ENCODE measurements at regions not wholly inside any gene's neighbourhood (a gene's known extent, or its start where the extent isn't known, plus 50 kb on each side); places are given as distances from the start of the nearest gene placed in this dataset.
"Not testable (repeated sequence)": the region's sequence is repeated elsewhere in the genome, so short reads cannot be mapped to it uniquely, and the experiment has no call there.

DNA sequence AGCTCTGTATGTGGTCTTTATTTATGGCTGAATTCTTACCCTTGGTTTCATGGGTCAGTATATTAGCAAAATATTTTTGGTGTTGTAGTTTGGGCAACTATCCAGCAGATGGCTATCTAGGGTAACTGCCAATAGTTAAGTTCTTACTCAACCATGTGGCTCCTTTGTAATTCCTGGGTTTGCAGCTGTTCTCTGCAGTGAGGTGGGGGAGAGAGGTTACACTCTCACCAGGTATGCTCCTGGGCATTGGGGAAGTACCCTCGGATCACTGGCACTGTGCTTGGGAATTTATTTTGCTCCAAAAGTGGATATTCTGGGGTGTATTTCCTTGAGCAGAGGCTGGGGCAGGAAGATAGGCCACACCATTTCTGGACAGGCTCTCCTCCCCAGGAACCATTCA is 436.7 kb upstream of the TMPRSS15 start:
- no peak overlapping the region for H3K27ac ChIP-seq
- no peaks in the 10 kb centered on the region for H3K9me3 ChIP-seq
- H3K4me1 ChIP-seq: no peaks in the 10 kb centered on the region
- no peak overlapping the region for H3K4me2 ChIP-seq
- no peaks in the 10 kb centered on the region for H3K27me3 ChIP-seq
- H3K9ac ChIP-seq: no peak overlapping the region
- TF ChIP-seq Cebpa-rat (IDR thresholded peaks at IDR 0.05): no peak
- no peaks in the 10 kb centered on the region for H4K20me1 ChIP-seq
- no peak overlapping the region for H3K4me3 ChIP-seq
- no peaks in the 10 kb centered on the region for H3K36me3 ChIP-seq

DNA sequence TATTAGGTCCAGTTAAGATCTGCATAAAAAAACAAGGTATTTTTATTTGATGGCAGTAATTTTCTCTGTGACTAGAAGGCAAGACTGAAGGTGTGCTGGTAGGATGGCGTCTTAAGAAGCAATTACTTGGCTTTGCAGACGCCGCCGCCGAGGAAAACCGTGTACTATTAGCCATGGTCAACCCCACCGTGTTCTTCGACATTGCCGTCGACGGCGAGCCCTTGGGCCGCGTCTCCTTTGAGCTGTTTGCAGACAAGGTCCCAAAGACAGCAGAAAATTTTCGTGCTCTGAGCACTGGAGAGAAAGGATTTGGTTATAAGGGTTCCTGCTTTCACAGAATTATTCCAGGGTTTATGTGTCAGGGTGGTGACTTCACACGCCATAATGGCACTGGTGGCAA is 454.0 kb upstream of the TMPRSS15 start:
- not testable (repeated sequence) for H3K4me3 ChIP-seq, H3K9ac ChIP-seq, H3K27ac ChIP-seq, H4K20me1 ChIP-seq, H3K27me3 ChIP-seq, H3K4me2 ChIP-seq, H3K9me3 ChIP-seq, H3K4me1 ChIP-seq, H3K36me3 ChIP-seq

DNA sequence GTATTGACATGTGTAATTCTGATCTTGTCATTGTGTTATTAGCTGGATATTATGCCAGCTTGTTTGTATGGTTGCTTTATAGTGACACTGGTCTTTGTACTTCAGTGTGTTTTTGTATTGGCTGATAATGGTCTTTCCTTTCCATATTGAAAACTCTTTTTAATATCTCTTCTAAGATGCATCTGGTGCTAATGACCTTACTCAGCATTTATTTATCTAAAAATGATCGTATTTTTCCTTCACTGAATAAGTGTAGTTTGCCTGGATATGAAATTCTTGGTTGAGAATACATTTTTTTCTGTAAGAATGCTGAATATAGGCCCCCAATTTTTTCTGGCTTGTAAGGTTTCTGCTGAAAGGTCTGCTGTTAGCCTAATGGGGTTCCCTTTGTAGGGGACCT is 465.5 kb upstream of the TMPRSS15 start:
- no peaks in the 10 kb centered on the region for H4K20me1 ChIP-seq
- H3K4me3 ChIP-seq: no peak overlapping the region
- H3K36me3 ChIP-seq: no peaks in the 10 kb centered on the region
- no peak for TF ChIP-seq Cebpa-rat (IDR thresholded peaks at IDR 0.05)
- no peak overlapping the region for H3K9ac ChIP-seq
- no peaks in the 10 kb centered on the region for H3K4me1 ChIP-seq
- no peak overlapping the region for H3K27ac ChIP-seq
- no peaks in the 10 kb centered on the region for H3K27me3 ChIP-seq
- no peak overlapping the region for H3K4me2 ChIP-seq
- H3K9me3 ChIP-seq: no peaks in the 10 kb centered on the region

DNA sequence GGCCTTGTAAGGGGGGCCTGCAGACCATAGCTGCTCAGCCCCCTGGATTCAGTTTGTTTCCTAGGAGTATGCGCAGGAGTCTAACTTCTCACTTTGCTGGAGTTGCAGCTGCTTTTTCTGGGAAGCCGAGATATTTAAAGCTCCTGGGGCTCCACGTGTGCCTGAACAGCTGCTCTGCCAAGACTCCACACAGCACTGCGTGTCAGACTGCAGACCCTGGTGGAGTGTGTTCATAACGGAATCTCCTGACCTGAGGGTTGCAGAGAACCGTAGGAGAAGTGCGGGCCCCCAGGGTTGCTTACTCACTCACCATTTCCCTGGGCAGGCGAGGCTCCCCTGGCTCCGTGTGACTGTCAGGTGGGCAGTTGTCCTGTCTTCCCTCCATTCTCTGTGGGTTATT is 474.3 kb upstream of the TMPRSS15 start:
- no peak overlapping the region for H3K4me2 ChIP-seq
- H3K27ac ChIP-seq: no peak overlapping the region
- no peaks in the 10 kb centered on the region for H4K20me1 ChIP-seq
- H3K4me3 ChIP-seq: no peak overlapping the region
- no peak overlapping the region for H3K9ac ChIP-seq
- peaks cover 16% of the 10 kb centered on the region; the same call in 1 of the 2 replicates for H3K9me3 ChIP-seq
- no peaks in the 10 kb centered on the region for H3K4me1 ChIP-seq
- H3K27me3 ChIP-seq: no peaks in the 10 kb centered on the region
- TF ChIP-seq Cebpa-rat (IDR thresholded peaks at IDR 0.05): no peak
- H3K36me3 ChIP-seq: no peaks in the 10 kb centered on the region

DNA sequence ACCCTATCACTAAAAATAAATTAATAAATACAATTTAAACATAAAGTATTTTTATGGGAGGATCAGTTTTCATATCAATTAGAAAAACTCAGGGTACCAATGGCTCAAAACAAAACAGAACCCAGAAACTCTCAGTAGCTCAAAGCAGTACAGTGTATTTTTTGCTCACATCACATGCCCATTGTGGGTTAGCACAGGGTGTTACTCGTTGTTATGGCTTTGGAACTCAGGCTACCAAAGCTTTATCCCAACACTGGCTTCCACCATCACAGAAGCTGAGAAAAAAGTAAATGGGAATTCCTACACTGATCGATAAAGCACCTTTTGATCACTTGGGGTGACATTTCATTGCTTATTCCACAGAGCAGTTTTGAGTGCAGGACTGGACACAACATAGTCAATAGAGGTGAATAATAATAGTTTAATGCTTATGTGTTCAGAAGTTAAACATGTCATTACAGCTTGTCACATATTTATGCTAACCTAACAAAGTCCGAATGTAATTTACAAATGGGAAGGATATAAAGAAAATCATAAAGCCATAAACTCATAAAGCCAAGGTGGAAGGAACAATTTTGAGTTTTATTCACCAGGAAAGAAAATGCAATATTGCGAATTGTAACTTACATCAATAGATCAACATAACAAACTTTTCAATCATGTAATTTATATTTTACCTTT is 484.5 kb upstream of the TMPRSS15 start:
- Histone ChIP-seq H3K4me1 (no peaks in the 10 kb centered on the region), H3K27me3 (no peaks in the 10 kb centered on the region), H3K9ac (no peak overlapping the region), H3K4me2 (no peak overlapping the region), H3K9me3 (peaks cover 11% of the 10 kb centered on the region), H3K27ac (no peak overlapping the region), H4K20me1 (no peaks in the 10 kb centered on the region), H3K36me3 (no peaks in the 10 kb centered on the region), H3K4me3 (no peak overlapping the region)
- TF ChIP-seq Cebpa-rat (IDR thresholded peaks at IDR 0.05): no peak

DNA sequence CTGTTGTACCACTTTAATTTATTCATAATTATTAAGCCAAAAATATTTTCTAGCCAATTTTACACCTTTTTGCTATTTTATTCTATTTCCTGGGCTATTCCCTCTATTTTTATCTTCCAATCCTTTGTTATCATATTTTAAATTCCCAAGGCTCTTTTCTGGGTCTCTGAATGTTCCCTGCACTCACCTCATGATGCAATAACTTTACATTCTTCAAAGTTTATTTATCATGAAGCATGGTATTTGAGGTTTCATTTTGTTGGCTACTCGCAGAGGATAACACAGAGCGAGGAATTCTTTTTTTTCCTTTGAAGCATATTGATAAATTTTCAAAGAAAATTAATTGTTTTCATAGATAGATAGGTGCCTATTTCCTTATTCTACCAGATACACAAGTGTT is 489.8 kb upstream of the TMPRSS15 start:
- Histone ChIP-seq H3K4me2 (no peak overlapping the region), H3K4me1 (no peaks in the 10 kb centered on the region)

DNA sequence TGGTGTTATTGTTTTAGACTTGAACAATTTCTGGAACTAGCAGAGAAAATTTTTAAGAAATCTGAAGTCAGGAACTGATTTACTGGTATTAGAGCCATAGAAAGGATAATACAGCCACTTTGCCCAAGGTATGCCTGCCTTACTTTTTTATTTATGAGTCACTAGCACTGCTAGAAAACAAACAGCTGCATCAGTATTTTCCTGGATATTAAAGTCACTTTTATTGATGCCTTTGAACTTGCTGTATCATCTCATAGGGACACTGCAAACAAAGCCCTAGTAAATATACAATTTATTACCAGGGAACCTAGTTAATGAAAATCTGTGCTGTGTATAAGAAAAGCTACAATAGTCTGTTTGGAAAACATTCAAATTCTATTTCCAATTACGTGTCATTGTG is 490.8 kb upstream of the TMPRSS15 start:
- TF ChIP-seq Cebpa-rat (IDR thresholded peaks at IDR 0.05): no peak
- no peaks in the 10 kb centered on the region for H3K36me3 ChIP-seq
- H3K9me3 ChIP-seq: no peaks in the 10 kb centered on the region

More for the DNA sequence above, 489.8 kb upstream of the TMPRSS15 start:
- H3K27me3 ChIP-seq: no peaks in the 10 kb centered on the region
- H4K20me1 ChIP-seq: no peaks in the 10 kb centered on the region
- H3K36me3 ChIP-seq: no peaks in the 10 kb centered on the region
- no peak overlapping the region for H3K9ac ChIP-seq
- no peak for TF ChIP-seq Cebpa-rat (IDR thresholded peaks at IDR 0.05)
- H3K4me3 ChIP-seq: no peak overlapping the region
- no peak overlapping the region for H3K27ac ChIP-seq
- H3K9me3 ChIP-seq: no peaks in the 10 kb centered on the region

DNA sequence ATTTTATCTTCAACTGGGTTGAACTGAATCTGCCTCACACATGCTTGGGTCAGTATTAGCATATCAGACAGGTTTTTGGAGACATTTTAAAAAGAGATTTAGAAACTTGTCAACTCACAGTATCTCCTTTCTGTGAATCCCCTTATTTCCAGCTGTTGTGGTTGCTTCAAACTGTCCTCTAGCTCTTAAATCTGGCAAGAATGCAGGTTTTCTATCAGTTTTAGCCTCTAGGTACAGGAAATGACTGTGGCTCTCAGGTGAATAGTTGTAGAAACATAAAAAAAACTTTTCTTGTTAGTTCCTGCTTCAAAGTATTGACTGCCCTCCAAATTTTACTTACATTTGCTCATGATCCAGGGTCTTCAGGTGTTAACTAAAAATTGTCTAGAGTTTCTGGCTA is 495.7 kb upstream of the TMPRSS15 start:
- no peaks in the 10 kb centered on the region for H3K36me3 ChIP-seq
- TF ChIP-seq Cebpa-rat (IDR thresholded peaks at IDR 0.05): no peak
- no peaks in the 10 kb centered on the region for H3K4me1 ChIP-seq
- H3K9ac ChIP-seq: no peak overlapping the region
- no peak overlapping the region for H3K4me2 ChIP-seq
- no peaks in the 10 kb centered on the region for H4K20me1 ChIP-seq
- H3K27ac ChIP-seq: no peak overlapping the region
- no peaks in the 10 kb centered on the region for H3K27me3 ChIP-seq
- no peak overlapping the region for H3K4me3 ChIP-seq
- H3K9me3 ChIP-seq: no peaks in the 10 kb centered on the region

More for the DNA sequence above, 490.8 kb upstream of the TMPRSS15 start:
- Histone ChIP-seq H3K4me2 (no peak overlapping the region), H3K4me3 (no peak overlapping the region), H3K9ac (no peak overlapping the region), H3K27ac (no peak overlapping the region), H4K20me1 (no peaks in the 10 kb centered on the region), H3K27me3 (no peaks in the 10 kb centered on the region), H3K4me1 (no peaks in the 10 kb centered on the region)

DNA sequence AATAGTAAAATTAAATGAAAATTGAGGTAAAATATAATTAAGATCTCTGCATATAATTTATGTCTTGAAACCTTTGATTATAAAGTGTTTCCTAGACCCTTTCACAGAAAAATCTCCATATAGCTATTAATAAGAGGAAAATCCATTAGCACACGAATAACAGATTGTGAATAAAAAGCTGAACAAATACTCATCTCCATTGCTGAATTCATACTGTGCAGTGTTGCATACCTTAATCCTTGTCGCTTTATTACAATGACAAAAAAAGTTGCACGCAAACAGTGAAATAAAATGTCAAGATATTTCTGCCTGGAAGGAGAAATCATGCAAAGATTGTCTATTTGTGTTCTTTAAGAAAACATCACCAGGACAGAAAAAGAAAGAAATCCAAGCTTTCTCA is 499.1 kb upstream of the TMPRSS15 start:
- Histone ChIP-seq H3K9me3 (no peaks in the 10 kb centered on the region), H3K27me3 (no peaks in the 10 kb centered on the region), H3K4me3 (no peak overlapping the region), H3K36me3 (no peaks in the 10 kb centered on the region), H3K9ac (no peak overlapping the region), H4K20me1 (no peaks in the 10 kb centered on the region), H3K27ac (no peak overlapping the region), H3K4me2 (no peak overlapping the region), H3K4me1 (no peaks in the 10 kb centered on the region)
- TF ChIP-seq Cebpa-rat (IDR thresholded peaks at IDR 0.05): no peak

DNA sequence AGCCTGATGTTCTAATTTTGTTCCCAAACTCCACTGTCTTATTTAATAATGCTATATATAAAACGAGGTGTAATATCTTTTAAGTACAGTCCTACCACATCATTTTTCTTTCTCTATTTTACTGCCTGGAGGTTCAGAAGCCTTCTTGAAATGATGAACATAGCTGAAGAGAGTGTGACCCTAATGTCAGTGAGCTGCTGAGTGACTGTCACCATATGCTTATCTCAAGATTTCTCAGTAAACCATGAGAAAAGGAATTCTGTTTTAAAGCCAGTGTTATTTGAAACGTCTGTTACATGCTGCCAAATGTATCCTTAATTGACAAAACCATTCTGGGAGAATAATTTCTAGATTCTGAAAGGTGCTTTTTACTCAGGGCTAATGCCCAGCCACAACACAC is 503.5 kb upstream of the TMPRSS15 start:
- no peaks in the 10 kb centered on the region for H3K9me3 ChIP-seq
- no peak overlapping the region for H3K9ac ChIP-seq
- H4K20me1 ChIP-seq: no peaks in the 10 kb centered on the region
- no peak for TF ChIP-seq Cebpa-rat (IDR thresholded peaks at IDR 0.05)
- H3K4me1 ChIP-seq: no peaks in the 10 kb centered on the region
- no peaks in the 10 kb centered on the region for H3K27me3 ChIP-seq
- H3K36me3 ChIP-seq: no peaks in the 10 kb centered on the region
- no peak overlapping the region for H3K4me3 ChIP-seq
- H3K4me2 ChIP-seq: no peak overlapping the region
- no peak overlapping the region for H3K27ac ChIP-seq

DNA sequence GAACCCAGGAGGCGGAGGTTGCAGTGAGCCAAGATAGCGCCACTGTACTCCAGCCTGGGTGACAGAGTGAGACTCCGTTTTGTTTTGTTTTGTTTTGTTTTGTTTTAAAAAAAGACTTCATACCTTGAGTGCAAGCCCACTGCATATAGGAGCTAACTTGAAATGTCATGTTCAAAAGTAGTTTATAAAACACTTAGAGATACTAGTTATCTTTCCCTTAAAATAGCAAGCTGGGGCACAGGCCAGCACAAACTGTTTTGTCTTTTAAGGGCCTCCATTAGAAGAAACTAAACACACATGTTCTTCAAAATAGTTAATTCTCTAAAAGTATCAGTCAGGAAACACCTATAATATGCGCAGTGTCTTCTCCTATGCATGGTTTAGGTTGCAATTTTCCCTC is 505.1 kb upstream of the TMPRSS15 start:
- Histone ChIP-seq H3K4me2 (no peak overlapping the region), H3K4me3 (no peak overlapping the region), H3K27ac (no peak overlapping the region), H3K4me1 (no peaks in the 10 kb centered on the region), H3K36me3 (no peaks in the 10 kb centered on the region), H4K20me1 (no peaks in the 10 kb centered on the region), H3K9ac (no peak overlapping the region), H3K9me3 (no peaks in the 10 kb centered on the region), H3K27me3 (no peaks in the 10 kb centered on the region)
- no peak for TF ChIP-seq Cebpa-rat (IDR thresholded peaks at IDR 0.05)
